Central memory CD8-positive, alpha-beta T cell (primary cell): ENCODE measurements at regions not wholly inside any gene's neighbourhood (a gene's known extent, or its start where the extent isn't known, plus 50 kb on each side); places are given as distances from the start of the nearest gene placed in this dataset.

Experiments used
- ATAC-seq: fragments of 150-1000 bp; cut with Tn5 transposase; replicated peaks from 2 replicates; pipeline ENCODE4 v1.10.0; 2022; ENCODE audit warnings: mild to moderate bottlenecking, moderate FRiP score, moderate number of reproducible peaks; ENCODE audit not compliant: poor library complexity, severe bottlenecking; ENCODE audit errors: extremely low read depth
- DNase-seq, 2 donors: peaks; one replicate each; pipeline ENCODE4 v3.0.0; 2021; ENCODE audit warnings: low spot score in 2 of 2
- H3K27ac Mint-ChIP-seq: one replicate; pipeline ENCODE4 v1.8.0; 2022; ENCODE audit warnings: low read depth, mild to moderate bottlenecking, moderate library complexity, mixed read lengths
- H3K27me3 Mint-ChIP-seq: one replicate; pipeline ENCODE4 v1.8.0; 2022; ENCODE audit warnings: mixed read lengths
- H3K36me3 Mint-ChIP-seq: one replicate; pipeline ENCODE4 v1.8.0; 2022; ENCODE audit warnings: mild to moderate bottlenecking, moderate library complexity, mixed read lengths; ENCODE audit not compliant: insufficient read depth
- H3K4me1 Mint-ChIP-seq: one replicate; pipeline ENCODE4 v1.8.0; 2022; ENCODE audit warnings: mixed read lengths
- H3K4me3 Mint-ChIP-seq: one replicate; pipeline ENCODE4 v1.8.0; 2022; ENCODE audit warnings: mild to moderate bottlenecking, moderate library complexity, mixed read lengths
- H3K9me3 Mint-ChIP-seq: one replicate; pipeline ENCODE4 v1.8.0; 2022; ENCODE audit warnings: mixed read lengths

- H3K4me3 Mint-ChIP-seq: no peak overlapping the region
- H3K36me3 Mint-ChIP-seq: no peaks in the 10 kb centered on the region
- H3K9me3 Mint-ChIP-seq: no peaks in the 10 kb centered on the region
- H3K4me1 Mint-ChIP-seq: no peaks in the 10 kb centered on the region
- no peaks in the 10 kb centered on the region for H3K27me3 Mint-ChIP-seq
- DNase-seq (no peak), ATAC-seq (no peak)
- no peak overlapping the region for H3K27ac Mint-ChIP-seq
These were observed 54.4 kb upstream of the BICD1 start for GRCh38 chr12:32052212-32052713.

GRCh38 chr12:32053881-32054624, 52.6 kb upstream of the BICD1 start:
- Mint-ChIP-seq H3K9me3 (no peaks in the 10 kb centered on the region), H3K36me3 (no peaks in the 10 kb centered on the region), H3K4me3 (no peak overlapping the region), H3K27ac (no peak overlapping the region), H3K4me1 (no peaks in the 10 kb centered on the region), H3K27me3 (no peaks in the 10 kb centered on the region)
- DNase-seq (no peak), ATAC-seq (no peak)
